ENCODE measurements at regions not wholly inside any gene's neighbourhood (a gene's known extent, or its start where the extent isn't known, plus 50 kb on each side); places are given as distances from the start of the nearest gene placed in this dataset.
"Not testable (repeated sequence)": the region's sequence is repeated elsewhere in the genome, so short reads cannot be mapped to it uniquely, and the experiment has no call there.

DNA sequence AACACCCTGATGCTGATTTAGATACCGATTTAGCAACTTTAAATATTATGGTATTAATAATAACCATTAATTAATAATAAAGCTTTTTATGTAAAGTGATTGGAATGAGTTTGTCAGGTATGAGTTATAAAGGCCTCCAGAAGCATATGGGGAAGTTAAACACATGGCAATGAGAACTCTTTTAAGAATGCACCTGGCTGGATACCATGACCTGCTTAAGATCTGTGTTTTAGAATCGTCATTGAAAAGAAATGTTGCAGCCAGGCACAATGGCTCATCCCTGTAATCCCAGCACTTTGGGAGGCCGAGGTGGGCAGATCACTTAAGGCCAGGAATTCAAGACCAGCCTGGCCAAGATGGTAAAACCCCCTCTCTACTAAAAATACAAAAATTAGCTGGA, 197.5 kb downstream of the SOX4 start:
- TF ChIP-seq EZH2 (IDR thresholded peaks at IDR 0.05; ENCODE audit: insufficient read depth, poor library complexity, severe bottlenecking) (no peak), EZH2phosphoT487 (IDR thresholded peaks at IDR 0.05; ENCODE audit: insufficient read depth, low read depth) (no peak)
- no peaks in the 10 kb centered on the region for H3K9me3 ChIP-seq (ENCODE audit: low read depth)

GRCh38 chr6:21791581-21791980, 198.0 kb downstream of the SOX4 start:
- Histone ChIP-seq H3K27ac (no peak overlapping the region), H3K36me3 (ENCODE audit: low read depth) (no peaks in the 10 kb centered on the region), H3F3A (ENCODE audit: insufficient read depth) (no peaks in the 10 kb centered on the region), H2AFZ (no peak overlapping the region), H4K20me1 (ENCODE audit: insufficient read depth) (no peaks in the 10 kb centered on the region), H3K4me3 (no peak overlapping the region), H3K4me2 (ENCODE audit: unreplicated experiment) (no peak overlapping the region), H3K9ac (no peak overlapping the region), H3K9me3 (ENCODE audit: low read depth) (no peaks in the 10 kb centered on the region), H3K27me3 (replicated peaks; ENCODE audit: insufficient read depth) (no peaks in the 10 kb centered on the region), H3K79me2 (ENCODE audit: insufficient read depth) (no peaks in the 10 kb centered on the region), H3K4me1 (ENCODE audit: insufficient read depth) (no peaks in the 10 kb centered on the region), H3K9me2 (ENCODE audit: insufficient read depth) (no peaks in the 10 kb centered on the region)
- in situ Hi-C loops (cut with MboI) = no loop called here
- WGBS, 2 experiments (ENCODE audit: low coverage in 1 of 2, low lambda C conversion rate in 2 of 2, missing lambda C conversion rate in 2 of 2) = 92 to 94% methylated on average over 4 of the region's 4 CpGs
- no peak for TF ChIP-seq EZH2phosphoT487 (IDR thresholded peaks at IDR 0.05; ENCODE audit: insufficient read depth, low read depth)
- TF ChIP-seq EZH2 (IDR thresholded peaks at IDR 0.05; ENCODE audit: insufficient read depth, poor library complexity, severe bottlenecking) = no peak
- no peak for DNase-seq

More for the DNA sequence above, 197.5 kb downstream of the SOX4 start:
- no peak for DNase-seq
- no peaks in the 10 kb centered on the region for H3K79me2 ChIP-seq (ENCODE audit: insufficient read depth)
- H3K27ac ChIP-seq = no peak overlapping the region
- no peaks in the 10 kb centered on the region for H4K20me1 ChIP-seq (ENCODE audit: insufficient read depth)
- H3K9ac ChIP-seq = no peak overlapping the region
- in situ Hi-C loops (cut with MboI) = no loop called here
- H3F3A ChIP-seq (ENCODE audit: insufficient read depth) = no peaks in the 10 kb centered on the region
- no peaks in the 10 kb centered on the region for H3K36me3 ChIP-seq (ENCODE audit: low read depth)
- H2AFZ ChIP-seq = no peak overlapping the region
- 88 to 90% methylated on average over 3 of the region's 3 CpGs for WGBS, 2 experiments (ENCODE audit: low coverage in 1 of 2, low lambda C conversion rate in 2 of 2, missing lambda C conversion rate in 2 of 2)
- no peaks in the 10 kb centered on the region for H3K9me2 ChIP-seq (ENCODE audit: insufficient read depth)
- no peak overlapping the region for H3K4me2 ChIP-seq (ENCODE audit: unreplicated experiment)
- H3K4me1 ChIP-seq (ENCODE audit: insufficient read depth) = no peaks in the 10 kb centered on the region
- H3K27me3 ChIP-seq (replicated peaks; ENCODE audit: insufficient read depth) = no peaks in the 10 kb centered on the region
- H3K4me3 ChIP-seq = no peak overlapping the region

DNA sequence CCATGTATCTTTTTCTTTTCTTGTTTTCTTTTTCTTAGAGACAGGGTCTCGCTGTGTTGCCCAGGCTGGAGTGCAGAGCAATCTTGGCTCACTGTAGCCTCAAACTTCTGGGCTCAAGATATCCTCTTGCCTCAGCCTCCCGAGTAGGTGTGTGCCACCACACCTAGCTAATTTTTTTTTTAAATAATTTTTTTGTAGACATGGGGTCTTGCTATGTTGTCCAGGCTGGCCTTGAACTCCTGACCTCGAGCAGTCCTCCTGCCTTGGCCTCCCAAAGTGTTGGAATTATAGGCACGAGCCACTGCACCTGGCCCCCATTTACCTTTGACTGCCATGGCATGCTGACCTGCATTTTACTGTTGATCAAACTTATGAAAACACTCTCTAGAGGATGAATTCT, 198.6 kb downstream of the SOX4 start:
- no peak overlapping the region for H3K4me2 ChIP-seq (ENCODE audit: unreplicated experiment)

DNA sequence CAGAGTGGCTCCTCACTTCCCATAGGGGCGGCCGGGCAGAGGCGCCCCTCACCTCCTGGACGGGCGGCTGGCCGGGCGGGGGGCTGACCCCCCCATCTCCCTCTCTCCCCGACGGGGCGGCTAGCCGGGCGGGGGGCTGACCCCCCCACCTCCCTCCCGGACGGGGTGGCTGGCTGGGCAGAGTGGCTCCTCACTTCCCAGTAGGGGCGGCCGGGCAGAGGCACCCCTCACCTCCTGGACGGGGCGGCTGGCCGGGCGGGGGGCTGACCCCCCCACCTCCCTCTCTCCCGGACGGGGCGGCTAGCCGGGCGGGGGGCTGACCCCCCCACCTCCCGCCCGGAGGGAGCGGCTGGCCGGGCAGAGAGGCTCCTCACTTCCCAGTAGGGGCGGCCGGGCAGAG, 203.4 kb downstream of the SOX4 start:
- H2AFZ ChIP-seq; H3K4me2 ChIP-seq (ENCODE audit: unreplicated experiment); DNase-seq; H3K9me3 ChIP-seq (ENCODE audit: low read depth); H3F3A ChIP-seq (ENCODE audit: insufficient read depth); in situ Hi-C loops (cut with MboI); H4K20me1 ChIP-seq (ENCODE audit: insufficient read depth); H3K9ac ChIP-seq; H3K9me2 ChIP-seq (ENCODE audit: insufficient read depth); H3K27me3 ChIP-seq (replicated peaks; ENCODE audit: insufficient read depth); H3K27ac ChIP-seq; H3K79me2 ChIP-seq (ENCODE audit: insufficient read depth); H3K4me1 ChIP-seq (ENCODE audit: insufficient read depth); H3K36me3 ChIP-seq (ENCODE audit: low read depth); H3K4me3 ChIP-seq: not testable (repeated sequence)
- WGBS, 2 experiments (ENCODE audit: low coverage in 1 of 2, low lambda C conversion rate in 2 of 2, missing lambda C conversion rate in 2 of 2) = 87% methylated on average over 3 of the region's 31 CpGs; no CpG with 5 or more reads in 1 of the 2 experiments

More for the DNA sequence above, 198.6 kb downstream of the SOX4 start:
- Histone ChIP-seq H3K79me2 (ENCODE audit: insufficient read depth) (no peaks in the 10 kb centered on the region), H3K9me2 (ENCODE audit: insufficient read depth) (no peaks in the 10 kb centered on the region), H3F3A (ENCODE audit: insufficient read depth) (no peaks in the 10 kb centered on the region), H3K36me3 (ENCODE audit: low read depth) (no peaks in the 10 kb centered on the region), H3K9me3 (ENCODE audit: low read depth) (no peaks in the 10 kb centered on the region), H3K4me3 (no peak overlapping the region), H3K4me1 (ENCODE audit: insufficient read depth) (no peaks in the 10 kb centered on the region), H3K27ac (no peak overlapping the region), H3K9ac (no peak overlapping the region), H3K27me3 (replicated peaks; ENCODE audit: insufficient read depth) (no peaks in the 10 kb centered on the region), H2AFZ (no peak overlapping the region), H4K20me1 (ENCODE audit: insufficient read depth) (no peaks in the 10 kb centered on the region)
- DNase-seq = no peak
- no peak for TF ChIP-seq EZH2phosphoT487 (IDR thresholded peaks at IDR 0.05; ENCODE audit: insufficient read depth, low read depth)
- WGBS, 2 experiments (ENCODE audit: low coverage in 1 of 2, low lambda C conversion rate in 2 of 2, missing lambda C conversion rate in 2 of 2) = 63 to 79% methylated on average over 4 of the region's 4 CpGs
- in situ Hi-C loops (cut with MboI) = no loop called here

- Histone ChIP-seq H3K27me3 (replicated peaks; ENCODE audit: insufficient read depth) (no peaks in the 10 kb centered on the region), H3K27ac (no peak overlapping the region), H3K79me2 (ENCODE audit: insufficient read depth) (no peaks in the 10 kb centered on the region), H3F3A (ENCODE audit: insufficient read depth) (no peaks in the 10 kb centered on the region), H3K9me2 (ENCODE audit: insufficient read depth) (no peaks in the 10 kb centered on the region), H2AFZ (no peak overlapping the region), H3K36me3 (ENCODE audit: low read depth) (no peaks in the 10 kb centered on the region), H4K20me1 (ENCODE audit: insufficient read depth) (no peaks in the 10 kb centered on the region), H3K4me1 (ENCODE audit: insufficient read depth) (no peaks in the 10 kb centered on the region), H3K9ac (no peak overlapping the region), H3K9me3 (ENCODE audit: low read depth) (no peaks in the 10 kb centered on the region), H3K4me3 (no peak overlapping the region), H3K4me2 (ENCODE audit: unreplicated experiment) (no peak overlapping the region)
- no peak for TF ChIP-seq EZH2phosphoT487 (IDR thresholded peaks at IDR 0.05; ENCODE audit: insufficient read depth, low read depth)
- TF ChIP-seq EZH2 (IDR thresholded peaks at IDR 0.05; ENCODE audit: insufficient read depth, poor library complexity, severe bottlenecking) = no peak
- in situ Hi-C loops (cut with MboI) = no loop called here
- no peak for DNase-seq
- 88 to 93% methylated on average over 4 of the region's 4 CpGs for WGBS, 2 experiments (ENCODE audit: low coverage in 1 of 2, low lambda C conversion rate in 2 of 2, missing lambda C conversion rate in 2 of 2)
Measured at GRCh38 chr6:21798468-21798867, 204.9 kb downstream of the SOX4 start.
